ENCODE measurements at regions not wholly inside any gene's neighbourhood (a gene's known extent, or its start where the extent isn't known, plus 50 kb on each side); places are given as distances from the start of the nearest gene placed in this dataset.

DNA sequence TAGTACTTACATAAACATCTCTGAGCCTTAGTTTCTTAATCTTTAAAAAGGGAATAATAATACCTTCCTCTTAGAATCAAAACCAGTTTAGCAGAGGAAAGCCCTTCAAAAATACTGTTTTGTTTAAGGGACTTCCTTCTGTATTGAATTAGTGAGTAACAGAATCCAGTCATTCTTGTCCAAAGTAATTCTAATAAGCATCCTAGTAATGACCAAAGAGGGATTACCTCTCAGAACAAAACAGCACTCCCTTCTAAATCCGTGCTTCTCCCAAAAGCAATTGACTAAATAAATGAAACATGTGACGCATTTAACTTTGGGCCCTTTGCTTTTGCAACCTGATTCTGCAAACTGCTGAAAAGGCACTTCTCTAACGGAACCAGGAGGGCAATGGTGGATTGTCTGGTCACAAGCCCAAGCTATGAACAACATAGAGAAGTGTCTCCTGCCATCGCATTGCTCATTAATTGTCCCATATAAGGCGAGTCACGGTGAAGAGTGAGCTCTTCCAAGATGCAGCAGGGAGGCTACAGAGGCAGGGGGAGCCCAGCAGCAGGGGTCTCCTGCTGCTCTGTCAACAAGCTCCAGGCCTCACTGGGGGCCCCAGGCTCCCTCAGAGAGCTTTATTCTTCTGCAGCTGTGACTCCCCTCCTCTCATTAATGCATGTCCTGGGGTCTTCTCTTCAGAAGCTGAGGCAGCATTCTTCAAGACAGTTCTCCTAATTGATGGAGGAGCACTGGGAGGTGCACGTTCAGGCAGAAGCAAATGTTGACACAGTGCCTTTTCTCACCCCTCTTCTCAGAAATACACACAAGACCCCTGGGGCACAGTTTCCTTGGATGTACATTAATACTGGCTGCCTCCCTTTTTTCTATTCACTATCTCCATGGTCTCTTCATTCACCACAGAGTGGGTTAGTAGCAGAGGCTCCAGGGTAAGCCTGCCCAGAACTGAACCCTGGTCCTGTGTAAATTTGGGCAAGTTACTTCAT lies 419.6 kb upstream of the RASGEF1B start:
- no peak for DNase-seq (ENCODE audit: low read depth in 3 of 3, low spot score in 1 of 3)

DNA sequence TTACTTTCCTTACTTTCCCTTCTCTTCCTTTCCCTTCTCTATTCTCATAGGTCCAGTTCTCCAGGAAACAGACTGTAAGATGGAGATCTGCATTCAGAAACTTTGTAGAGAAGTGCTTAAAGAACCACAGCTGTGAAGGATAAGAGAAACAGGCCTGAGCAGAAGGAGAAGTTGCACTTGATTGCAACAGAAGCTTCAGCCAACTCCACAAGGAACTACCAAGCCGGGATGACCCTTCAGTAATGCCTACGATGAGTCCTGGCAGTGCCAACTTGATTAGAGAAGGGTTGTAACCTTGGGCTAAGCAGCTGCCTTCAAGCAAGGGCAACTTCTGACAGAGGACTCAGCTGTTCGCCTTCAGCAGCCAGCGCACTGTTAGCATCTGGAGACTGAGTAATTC lies 413.3 kb upstream of the RASGEF1B start:
- no peak for DNase-seq (ENCODE audit: low read depth in 3 of 3, low spot score in 1 of 3)

- DNase-seq (ENCODE audit: low read depth in 3 of 3, low spot score in 1 of 3) = no peak
These were observed 412.1 kb upstream of the RASGEF1B start for GRCh38 chr4:81883530-81884450.

DNA sequence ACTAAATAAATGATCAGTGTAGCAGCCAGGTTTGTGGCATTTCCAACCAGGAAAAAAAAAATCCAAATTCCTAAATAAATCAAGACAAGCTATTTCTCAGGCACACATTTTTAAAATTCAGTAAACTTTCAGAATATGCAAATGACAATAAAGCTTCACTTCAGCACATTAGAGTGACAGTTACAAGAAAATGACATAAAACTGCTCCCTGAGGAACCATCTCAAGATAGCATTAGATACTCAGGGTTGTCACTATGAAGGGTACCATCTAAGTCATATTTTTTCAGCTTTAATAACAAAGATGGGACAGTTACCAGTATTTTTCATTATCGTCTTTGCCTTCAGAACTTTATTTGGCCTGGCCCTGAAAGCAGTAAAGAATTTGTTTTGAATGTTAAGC lies 411.3 kb upstream of the RASGEF1B start:
- no peak for DNase-seq (ENCODE audit: low read depth in 3 of 3, low spot score in 1 of 3)

GRCh38 chr4:81881855-81882621 lies 410.3 kb upstream of the RASGEF1B start:
- DNase-seq (ENCODE audit: low read depth in 3 of 3, low spot score in 1 of 3) = no peak

GRCh38 chr4:81876106-81876505 lies 404.4 kb upstream of the RASGEF1B start:
- DNase-seq (ENCODE audit: low read depth in 3 of 3, low spot score in 1 of 3) = no peak

DNA sequence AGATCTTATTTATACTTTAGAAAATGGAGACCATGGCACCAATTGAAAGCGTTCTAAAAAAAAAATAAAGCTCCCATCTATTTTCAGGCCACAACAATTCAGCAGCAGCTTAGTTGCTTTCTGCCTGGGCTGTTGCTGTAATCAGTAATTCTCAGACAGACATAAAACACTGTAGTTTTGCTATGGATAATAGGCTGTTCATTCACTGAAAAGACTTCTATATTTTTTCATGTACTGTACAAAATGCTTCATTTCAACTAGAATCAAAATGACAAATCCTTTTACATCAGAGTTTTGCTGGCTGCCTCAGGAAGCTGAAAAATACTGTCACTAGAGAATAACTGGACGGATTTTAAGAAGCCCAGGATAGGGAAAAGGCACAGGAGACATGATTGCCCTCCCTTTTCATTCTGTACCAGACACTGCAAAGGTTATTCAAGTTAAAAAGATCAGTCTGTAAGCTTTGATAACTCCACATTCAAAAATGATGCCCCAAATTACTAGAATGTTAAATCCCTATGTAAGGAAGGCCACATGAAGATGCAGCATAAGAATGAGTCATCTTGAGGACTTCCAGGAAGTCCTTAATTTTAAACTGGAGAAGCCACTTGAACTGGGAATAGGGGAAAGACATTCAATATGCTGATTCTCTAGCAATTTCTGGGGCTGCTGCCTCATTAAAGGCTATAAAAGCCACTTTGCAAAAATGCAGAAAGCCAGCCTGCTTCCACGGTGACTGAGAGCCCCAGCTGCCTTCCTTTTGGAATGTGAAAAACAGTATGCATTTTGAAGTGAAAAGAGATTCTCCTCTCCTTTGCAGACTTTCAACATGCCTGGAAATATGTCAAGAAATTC lies 403.2 kb upstream of the RASGEF1B start:
- no peak for DNase-seq (ENCODE audit: low read depth in 3 of 3, low spot score in 1 of 3)

DNA sequence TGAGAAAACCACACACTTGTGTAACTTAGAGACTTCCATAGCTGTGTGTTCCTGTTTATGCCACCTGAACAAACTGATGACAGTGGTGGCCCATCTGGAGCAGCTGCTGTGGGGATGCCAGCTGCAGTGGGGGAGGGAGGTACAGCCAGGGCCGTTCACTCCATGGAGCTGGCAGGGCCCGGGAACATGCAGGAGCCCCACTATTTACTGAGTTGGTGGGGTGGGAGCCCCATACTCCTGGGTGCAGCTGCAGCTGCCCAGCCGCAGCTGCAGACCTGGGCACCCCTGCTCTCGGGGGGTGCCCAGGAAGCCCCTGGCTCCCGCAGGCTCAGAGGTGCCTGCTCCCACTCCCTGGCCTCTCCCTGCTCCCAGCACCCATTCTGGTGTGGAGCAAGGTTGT lies 398.6 kb upstream of the RASGEF1B start:
- no peak for DNase-seq (ENCODE audit: low read depth in 3 of 3, low spot score in 1 of 3)

DNA sequence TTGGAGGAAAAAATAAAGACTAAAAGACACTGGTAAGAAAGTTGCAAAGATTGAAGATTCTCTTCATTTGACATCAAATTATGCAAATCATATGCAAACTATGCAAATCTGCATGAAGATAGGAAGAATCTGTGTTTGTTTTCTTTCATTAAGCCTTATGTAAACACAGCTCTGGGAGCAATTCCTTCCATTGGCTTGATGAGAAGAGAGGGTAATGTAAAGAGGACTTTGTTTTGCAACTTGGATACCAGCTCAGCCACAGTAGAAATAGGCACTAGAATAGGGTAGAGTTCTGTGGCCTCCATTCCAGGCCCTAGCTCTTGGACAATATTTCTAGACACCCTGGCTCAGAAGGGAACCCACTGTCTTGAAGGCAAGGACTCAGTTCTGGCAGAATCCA lies 388.4 kb upstream of the RASGEF1B start:
- DNase-seq (ENCODE audit: low read depth in 3 of 3, low spot score in 1 of 3) = no peak

- no peak for DNase-seq (ENCODE audit: low read depth in 3 of 3, low spot score in 1 of 3)
These were observed 382.7 kb upstream of the RASGEF1B start for GRCh38 chr4:81854406-81854805.

- DNase-seq (ENCODE audit: low read depth in 3 of 3, low spot score in 1 of 3) = no peak
These were observed 380.5 kb upstream of the RASGEF1B start for GRCh38 chr4:81852031-81852715.

DNA sequence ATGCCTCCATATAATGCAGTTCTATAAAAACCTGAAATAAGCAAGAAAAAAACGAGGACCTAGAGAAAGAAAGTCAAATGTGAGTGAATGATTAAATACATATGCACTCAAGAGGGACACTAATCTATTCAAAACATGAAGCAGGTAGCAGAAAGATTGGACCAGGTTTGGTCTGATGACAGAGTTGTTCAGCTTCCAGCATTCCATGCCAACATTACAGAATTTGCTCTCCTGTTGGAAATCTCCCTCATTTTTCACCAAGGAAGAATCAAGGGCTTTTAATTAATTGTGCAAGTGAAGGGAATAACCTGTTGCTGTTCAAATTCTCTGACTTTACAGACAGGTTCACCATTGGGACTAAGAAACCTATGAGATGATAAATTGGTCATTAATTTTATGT lies 379.0 kb upstream of the RASGEF1B start:
- DNase-seq (ENCODE audit: low read depth in 3 of 3, low spot score in 1 of 3) = no peak

DNA sequence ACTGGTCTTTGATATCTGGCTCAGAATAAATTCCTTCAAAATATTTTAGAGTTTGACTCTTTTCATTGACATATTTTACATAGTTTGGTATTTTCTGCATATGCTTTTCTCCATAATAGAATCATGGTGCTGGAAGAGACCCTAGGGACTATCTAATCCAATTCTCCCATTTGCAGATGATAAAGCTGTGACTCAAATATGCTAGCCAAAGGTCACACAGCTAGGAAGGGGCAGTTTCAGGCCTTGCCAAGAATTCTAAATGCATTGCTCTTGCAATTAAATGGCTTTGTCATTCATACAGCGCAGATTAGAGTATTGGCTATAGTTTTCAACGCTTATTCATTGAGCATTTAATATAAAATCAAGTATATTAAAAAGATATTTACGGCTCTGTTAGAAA lies 374.1 kb upstream of the RASGEF1B start:
- no peak for DNase-seq (ENCODE audit: low read depth in 3 of 3, low spot score in 1 of 3)

- DNase-seq (ENCODE audit: low read depth in 3 of 3, low spot score in 1 of 3) = no peak
These were observed 373.6 kb upstream of the RASGEF1B start for GRCh38 chr4:81845273-81845672.

DNA sequence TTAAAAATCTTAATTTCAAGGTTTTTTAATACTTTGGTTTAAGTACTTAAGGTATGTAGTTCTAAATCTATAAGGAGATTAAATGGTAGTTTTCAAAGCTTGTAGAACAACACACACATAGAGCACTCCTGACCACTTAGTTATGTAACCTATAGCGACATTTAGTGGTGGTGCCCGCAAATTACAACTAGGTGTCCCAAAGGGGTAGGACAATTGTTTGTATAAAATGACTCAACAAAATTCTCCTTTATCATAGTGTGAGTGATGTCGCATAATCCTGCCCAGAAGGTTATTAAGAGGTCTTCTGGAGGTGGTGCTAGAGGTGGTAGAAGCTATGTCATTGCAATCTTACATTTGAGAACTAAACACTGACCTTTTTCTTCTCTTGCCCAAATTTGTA lies 373.0 kb upstream of the RASGEF1B start:
- DNase-seq (ENCODE audit: low read depth in 3 of 3, low spot score in 1 of 3) = peak; percentile 14 to 55 (median 26)

GRCh38 chr4:81839347-81840042 lies 367.8 kb upstream of the RASGEF1B start:
- no peak for DNase-seq (ENCODE audit: low read depth in 3 of 3, low spot score in 1 of 3)

DNA sequence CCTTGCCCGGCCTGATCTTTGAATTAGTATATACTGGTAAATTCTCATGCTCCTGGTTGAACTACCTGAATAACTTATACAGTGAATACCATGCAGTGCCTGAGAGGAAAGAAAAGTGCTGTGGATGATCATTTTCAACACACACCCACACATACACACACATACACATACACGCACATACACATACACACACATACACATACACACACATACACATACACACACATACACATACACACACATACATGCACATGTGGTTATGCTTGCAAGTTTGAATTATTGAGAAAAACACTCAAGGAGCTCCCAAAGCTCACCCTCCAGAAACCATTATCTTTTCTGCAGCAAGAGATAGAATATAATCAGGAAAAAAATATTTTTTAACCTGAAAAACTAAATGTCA lies 366.9 kb upstream of the RASGEF1B start:
- no peak for DNase-seq (ENCODE audit: low read depth in 3 of 3, low spot score in 1 of 3)

- no peak for DNase-seq (ENCODE audit: low read depth in 3 of 3, low spot score in 1 of 3)
These were observed 365.0 kb upstream of the RASGEF1B start for GRCh38 chr4:81836716-81837115.

DNA sequence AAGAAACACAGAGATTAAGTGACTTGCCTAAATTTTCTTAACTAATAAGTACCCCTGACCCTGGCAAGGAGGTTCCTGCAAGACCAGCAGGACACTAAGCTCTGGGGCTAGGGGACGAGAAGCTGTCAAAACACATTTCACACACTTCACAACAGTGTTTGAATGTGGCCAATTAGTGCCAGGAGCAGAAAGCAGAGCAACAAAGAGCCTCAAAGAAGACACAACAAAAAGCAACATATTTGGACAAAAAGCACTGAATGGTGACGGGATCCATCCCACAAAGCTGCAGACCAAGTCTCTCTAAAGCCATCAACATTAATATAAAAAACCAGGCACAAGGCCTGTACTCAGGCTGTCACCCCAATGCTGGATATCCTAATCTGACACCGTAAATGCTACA lies 361.9 kb upstream of the RASGEF1B start:
- DNase-seq (ENCODE audit: low read depth in 3 of 3, low spot score in 1 of 3) = no peak
